SK-MEL-5 (cell line): ENCODE measurements at regions not wholly inside any gene's neighbourhood (a gene's known extent, or its start where the extent isn't known, plus 50 kb on each side); places are given as distances from the start of the nearest gene placed in this dataset.
"Not testable (repeated sequence)": the region's sequence is repeated elsewhere in the genome, so short reads cannot be mapped to it uniquely, and the experiment has no call there.

ENCODE experiments used
- DNase-seq: peaks from one replicate; pipeline ENCODE4 v3.0.0-alpha.2; 2016; ENCODE audit warnings: low read depth, low spot score
- in situ Hi-C: cut with HindIII; loops from 2 replicates; pipeline ENCODE4 v1.10.0; 2016; ENCODE audit warnings: low sequenced_read_pairs, high pct_unique_total_duplicates, low pct_unique_long_range_greater_than_20kb

DNA sequence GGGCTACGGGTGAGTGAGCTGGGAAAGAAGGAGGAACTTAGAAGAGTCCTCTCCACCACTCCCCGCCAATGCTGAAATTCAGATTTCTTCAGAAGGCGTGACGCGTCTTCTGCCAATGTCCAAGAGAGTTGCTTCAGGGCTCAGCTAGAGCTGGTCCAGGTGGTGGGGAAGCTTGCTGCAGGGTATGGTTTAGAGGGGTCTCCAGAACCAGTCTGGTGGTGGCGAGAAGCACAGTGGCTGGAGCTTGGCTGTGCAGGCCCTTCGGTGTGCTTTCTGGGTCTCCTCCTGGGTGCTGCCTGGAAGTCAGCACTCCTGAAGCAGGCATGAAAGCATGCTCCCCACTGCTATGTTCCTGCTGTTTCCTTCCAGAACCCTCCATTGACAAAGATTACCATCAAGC, 387.2 kb downstream of the PTPRU start:
- DNase-seq = no peak
- in situ Hi-C loops = no loop called here

DNA sequence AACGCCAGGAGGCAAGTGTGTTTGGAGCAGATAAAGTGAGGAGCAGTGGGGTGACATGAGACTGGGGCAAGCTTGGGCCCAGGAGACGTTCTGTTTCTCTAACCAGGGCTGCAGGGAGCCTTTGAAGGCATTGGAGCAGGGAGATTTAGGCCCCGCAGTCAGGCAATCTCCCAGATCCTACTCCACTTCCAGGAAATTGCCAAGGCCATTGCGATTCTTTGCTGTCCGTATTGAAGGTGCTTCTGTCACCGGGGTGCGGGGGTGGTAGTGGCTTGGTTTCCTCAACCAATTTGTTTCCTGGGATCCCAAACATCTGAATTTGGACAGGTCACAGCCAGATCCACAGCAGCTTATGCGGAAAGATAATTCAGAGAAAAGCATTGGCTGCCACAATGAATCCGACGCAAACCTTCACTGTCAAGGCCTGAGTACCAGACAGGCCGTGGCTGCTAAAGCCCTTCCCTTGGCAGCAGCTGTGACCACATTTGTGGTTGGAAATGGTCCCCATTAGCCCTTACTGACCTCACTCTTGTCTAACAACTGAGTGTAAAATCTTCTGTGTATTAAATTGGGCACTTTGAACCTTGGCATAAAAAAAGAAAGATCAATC, 385.6 kb downstream of the PTPRU start:
- in situ Hi-C loops = no loop called here
- no peak for DNase-seq

DNA sequence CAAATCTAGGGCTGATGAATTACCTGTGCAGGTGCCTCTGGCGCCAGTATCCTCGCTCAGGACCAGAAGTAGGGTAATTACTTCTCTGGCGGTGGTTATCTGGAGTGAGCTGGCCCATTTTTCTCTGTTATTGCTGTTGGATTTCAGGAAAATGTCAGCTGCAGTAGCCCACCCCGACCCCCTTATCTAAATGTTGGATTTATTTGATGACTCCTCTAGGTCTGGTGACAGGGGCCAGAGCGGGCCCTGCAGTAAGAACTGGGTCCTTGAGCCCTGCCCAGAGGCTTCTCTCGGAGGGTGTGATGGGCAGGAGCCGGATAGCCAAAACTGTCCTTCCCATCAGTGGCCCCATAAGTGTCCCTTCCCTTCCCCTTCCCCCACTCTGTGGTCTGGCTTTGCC, 384.3 kb downstream of the PTPRU start:
- DNase-seq = no peak
- in situ Hi-C loops = no loop called here

DNA sequence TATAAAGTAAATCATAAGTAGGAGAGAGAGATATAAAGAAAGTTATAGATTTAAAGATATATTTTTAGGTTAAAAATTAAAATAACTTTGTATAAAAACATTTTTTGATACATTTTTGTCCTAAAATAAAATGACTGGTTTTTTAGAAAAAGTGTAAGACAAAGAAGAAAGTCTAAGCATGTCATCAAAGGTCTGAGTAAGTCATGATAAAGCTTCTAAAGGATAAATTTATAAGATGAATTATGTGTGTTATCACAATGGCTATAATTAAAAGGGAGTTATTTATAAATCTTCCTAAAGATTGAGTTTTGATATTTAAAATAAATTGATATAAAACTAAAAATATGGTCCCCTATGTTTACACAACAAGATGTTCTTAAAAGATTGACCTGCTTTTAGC, 370.9 kb downstream of the PTPRU start:
- no peak for DNase-seq
- in situ Hi-C loops = no loop called here

DNA sequence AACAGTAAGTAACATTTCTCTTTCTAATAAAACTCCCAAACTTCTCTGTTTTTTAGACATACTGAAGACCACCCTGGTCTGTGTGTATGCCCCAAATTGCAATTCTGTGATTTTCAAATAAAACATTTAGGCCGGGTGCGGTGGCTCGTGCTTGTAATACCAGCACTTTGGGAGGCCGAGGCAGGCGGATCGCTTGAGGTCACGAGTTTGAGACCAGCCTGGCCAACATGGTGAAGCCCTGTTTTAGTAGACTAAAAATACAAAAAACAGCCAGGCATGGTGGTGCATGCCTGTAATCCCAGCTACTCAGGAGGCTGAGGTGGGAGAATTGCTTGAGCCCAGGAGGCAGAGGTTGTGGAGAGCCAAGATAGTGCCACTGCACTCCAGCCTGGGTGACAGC, 368.5 kb downstream of the PTPRU start:
- DNase-seq, in situ Hi-C loops: not testable (repeated sequence)

DNA sequence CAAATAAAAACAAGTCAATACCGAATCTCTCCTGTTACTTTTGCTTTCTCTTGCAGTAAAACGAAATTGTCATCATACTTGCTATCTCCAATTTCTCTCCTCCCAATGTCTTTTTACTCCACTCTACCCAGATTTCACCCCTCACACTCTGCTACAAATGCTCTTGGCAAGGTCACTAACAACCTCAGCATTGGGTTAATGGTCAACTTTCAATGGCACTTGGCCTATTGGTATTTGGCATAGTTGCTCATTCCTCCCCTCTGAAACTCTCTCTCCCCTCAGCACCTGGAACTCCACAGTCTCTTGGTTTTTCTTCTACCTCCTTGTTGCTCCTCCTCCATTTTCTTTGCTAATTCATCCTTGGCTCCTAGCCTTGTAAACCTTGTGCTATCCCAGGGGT, 367.3 kb downstream of the PTPRU start:
- in situ Hi-C loops = no loop called here
- DNase-seq = no peak

DNA sequence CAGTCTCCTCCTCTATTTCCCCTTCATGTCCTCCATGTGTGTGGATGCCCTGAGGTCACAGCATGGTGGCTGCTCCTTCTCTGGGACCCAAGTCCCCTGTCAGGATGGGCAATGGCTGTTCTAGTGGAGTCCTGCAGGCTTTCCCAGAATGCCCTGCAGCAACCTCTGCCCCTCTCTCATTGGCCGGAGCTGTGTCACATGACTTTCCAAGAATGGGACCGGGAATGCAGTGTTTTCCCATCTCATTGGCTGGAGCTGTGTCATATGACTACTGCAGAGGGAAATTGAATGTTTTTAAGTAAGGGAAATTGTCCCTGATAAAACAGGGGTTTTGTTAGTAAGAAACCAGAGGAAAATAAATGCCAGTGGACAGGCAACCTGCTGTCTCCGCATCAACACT, 365.9 kb downstream of the PTPRU start:
- in situ Hi-C loops = no loop called here
- DNase-seq = no peak

DNA sequence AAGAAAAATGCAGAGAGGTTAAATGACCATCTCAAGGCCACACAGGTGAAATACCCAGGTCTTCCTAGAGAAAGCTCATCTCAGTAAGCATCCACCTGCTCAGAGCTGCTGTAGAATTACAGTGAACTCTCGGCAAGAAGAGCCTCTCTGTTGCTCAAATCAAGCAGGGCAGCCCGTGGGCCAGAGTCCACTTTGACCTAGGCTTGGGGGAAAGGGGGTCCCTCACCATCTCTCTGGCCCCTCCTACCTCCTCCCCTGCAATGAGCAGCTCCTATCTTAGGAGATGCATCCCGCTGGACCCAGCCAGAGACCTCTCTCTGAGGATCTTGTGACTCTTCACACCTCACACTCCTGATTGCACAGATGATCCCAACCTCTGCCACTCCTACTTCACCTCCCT, 364.7 kb downstream of the PTPRU start:
- in situ Hi-C loops = no loop called here
- DNase-seq = no peak

DNA sequence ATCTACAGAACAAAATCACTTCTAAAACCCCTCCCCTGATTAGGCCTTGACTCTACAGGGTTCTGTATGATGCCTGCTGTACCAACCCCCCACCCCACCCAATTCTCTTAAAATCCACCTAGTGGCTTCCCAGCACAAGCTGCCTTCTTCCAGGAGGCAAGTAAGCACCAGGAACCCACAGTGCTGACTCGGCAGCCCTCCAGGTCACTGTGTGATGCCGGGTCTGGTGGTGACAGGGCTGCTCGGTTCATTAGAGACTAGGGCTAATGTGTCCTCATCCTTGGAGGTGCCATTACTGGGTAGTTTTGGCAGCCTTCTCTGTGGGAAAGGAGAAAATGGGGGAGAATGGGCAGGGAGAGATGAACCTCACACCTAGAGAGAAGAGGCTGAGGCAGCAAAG, 363.5 kb downstream of the PTPRU start:
- in situ Hi-C loops = no loop called here
- no peak for DNase-seq

DNA sequence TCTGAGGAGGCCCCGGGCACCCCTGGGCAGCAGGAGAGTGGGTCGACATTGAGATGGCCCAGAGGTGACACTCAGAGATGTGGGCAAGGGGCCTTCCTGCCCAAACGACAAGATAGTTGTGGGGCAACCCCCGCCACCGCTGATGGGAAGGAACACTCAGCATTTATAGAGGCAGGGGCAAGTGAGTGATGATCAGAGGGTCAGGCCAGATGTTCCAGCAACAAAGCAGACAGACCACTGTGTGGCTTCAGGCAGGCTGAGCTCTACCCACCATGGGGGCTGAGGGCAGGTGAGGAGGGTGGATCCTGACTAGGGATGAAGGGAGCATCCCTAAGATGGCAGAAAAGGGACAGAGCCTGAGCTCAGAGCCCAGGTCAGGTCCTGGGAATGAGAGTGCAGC, 362.7 kb downstream of the PTPRU start:
- no peak for DNase-seq
- in situ Hi-C loops = no loop called here

GRCh38 chr1:29597861-29598260, 361.5 kb downstream of the PTPRU start:
- in situ Hi-C loops = no loop called here
- no peak for DNase-seq

DNA sequence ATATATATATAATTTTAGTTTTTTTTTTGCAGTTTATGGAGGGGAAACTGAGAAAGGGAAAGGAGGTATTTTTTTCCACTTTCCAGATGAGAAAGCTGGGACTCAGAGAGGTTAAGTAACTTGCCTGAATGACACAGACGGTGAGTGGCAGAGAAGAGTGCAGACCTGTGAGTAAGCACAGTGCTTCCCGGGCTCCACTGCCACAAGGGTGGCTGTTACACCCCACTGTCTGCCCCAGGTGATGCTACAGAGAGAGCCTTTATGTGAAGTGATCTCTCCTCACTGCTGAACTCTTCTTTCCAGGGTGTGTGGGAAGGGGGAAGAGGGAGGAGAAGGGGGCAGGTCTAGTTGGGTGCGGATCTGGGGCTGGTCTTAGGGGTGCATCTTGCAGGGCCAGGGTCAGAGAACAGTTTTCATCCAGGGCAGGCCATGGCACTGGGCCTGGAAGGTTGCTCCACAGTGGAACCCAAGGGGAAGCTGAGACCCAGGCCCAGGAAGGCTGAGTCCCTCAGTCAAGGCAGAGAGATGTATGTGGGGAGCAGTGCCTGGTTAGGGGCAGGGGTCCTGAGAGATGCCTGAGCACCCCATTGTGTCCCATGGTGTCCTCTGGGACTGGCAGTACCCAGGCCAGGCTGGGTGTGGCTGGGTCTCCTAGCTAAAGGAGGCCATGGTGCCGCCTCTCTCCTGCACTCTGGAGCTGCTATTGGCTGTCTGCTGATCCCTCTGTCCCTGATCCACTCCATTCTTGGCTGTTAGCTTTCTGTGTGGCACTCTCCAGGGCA, 357.5 kb downstream of the PTPRU start:
- in situ Hi-C loops = no loop called here
- DNase-seq = no peak

DNA sequence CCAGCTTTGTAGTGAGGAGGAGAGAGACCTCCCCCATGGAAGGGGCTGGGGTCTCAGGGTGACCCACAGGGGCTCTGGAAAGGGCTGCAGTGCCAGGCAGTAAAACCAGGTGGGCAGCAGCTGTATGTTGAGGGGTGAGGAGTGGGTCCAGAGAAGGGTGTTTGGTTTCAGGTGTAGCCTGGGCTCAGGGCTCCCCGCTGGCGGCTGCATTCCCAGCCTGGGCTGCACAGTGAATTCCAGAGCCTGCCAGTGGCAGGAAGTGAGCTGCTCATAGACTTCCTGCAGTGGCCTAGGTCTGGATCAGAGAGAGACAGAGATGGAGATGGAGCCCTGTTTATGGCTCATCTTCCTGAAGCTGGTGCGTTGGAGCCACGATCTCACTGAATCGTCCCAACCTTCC, 356.4 kb downstream of the PTPRU start:
- no peak for DNase-seq
- in situ Hi-C loops = no loop called here

DNA sequence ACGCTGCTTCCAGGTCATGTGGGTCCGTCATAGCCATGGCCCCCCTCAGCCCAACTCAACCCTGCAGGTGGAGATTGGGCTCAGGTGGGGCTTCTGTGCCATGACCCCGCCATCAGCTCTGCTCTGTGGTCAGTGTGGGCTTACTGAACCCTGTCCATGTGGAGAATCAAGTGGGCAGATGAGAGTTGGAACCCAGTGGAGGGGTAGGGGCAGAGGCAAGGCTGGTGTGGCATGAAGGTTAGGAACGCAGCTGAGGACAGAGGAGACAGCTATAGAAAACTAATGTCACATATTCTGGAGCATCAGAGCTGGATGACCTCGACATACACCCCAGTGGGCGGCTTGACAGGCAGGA, 355.9 kb downstream of the PTPRU start:
- in situ Hi-C loops = no loop called here

GRCh38 chr1:29591601-29592260, 355.4 kb downstream of the PTPRU start:
- no peak for DNase-seq
- in situ Hi-C loops = no loop called here

More for the DNA sequence above, 355.9 kb downstream of the PTPRU start:
- DNase-seq = no peak

DNA sequence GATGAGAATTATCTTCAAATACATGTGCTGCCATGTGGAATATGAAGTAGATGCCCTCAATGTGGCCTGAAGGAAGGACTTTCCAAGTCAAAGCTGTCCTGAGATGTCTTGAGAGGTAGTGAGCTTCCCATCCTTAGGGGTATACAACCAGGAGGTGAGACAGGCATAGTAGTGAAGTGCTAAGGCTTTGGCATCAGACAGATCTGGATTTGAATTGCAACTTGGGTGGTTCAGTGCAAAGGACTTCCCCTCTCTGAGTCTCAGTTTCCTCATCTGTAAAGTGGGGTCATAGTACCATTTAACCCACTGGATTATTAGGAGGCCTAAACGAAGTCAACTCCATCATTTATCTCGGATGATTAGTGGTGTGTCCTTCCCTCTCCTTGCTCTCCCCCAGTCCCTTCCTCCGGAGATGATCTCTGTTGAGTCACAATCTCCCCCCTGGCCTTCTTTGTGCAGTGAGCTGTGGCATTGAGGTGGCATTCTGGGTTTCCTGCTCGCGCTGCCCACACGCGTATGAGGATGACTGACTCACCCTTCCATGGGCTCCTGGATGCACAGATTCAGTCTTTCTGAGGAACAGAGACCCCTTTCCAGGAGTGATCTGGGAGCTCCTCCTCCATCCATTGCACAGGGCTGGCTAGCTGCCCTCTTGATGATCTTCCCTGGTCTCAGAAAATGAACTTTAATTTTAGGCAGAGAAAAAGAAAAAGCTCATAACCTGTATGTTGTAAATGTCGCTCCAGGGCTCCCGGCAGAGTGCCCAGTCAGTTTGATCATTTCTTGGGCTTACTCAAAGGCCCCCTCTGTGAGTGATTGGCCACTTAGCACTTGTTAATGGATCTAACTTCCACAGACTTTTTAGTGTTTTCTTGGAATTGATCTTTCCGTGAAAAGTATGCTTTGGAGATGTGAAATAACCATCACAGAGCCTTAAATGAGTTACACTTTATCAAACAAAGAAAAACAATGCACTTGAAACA, 354.6 kb downstream of the PTPRU start:
- in situ Hi-C loops = no loop called here

GRCh38 chr1:29589716-29590115, 353.4 kb downstream of the PTPRU start:
- DNase-seq, in situ Hi-C loops: not testable (repeated sequence)

More for the DNA sequence above, 354.6 kb downstream of the PTPRU start:
- no peak for DNase-seq
